ENCODE measurements at regions not wholly inside any gene's neighbourhood (a gene's known extent, or its start where the extent isn't known, plus 50 kb on each side); places are given as distances from the start of the nearest gene placed in this dataset.

- TF ChIP-seq, protein P1, sequence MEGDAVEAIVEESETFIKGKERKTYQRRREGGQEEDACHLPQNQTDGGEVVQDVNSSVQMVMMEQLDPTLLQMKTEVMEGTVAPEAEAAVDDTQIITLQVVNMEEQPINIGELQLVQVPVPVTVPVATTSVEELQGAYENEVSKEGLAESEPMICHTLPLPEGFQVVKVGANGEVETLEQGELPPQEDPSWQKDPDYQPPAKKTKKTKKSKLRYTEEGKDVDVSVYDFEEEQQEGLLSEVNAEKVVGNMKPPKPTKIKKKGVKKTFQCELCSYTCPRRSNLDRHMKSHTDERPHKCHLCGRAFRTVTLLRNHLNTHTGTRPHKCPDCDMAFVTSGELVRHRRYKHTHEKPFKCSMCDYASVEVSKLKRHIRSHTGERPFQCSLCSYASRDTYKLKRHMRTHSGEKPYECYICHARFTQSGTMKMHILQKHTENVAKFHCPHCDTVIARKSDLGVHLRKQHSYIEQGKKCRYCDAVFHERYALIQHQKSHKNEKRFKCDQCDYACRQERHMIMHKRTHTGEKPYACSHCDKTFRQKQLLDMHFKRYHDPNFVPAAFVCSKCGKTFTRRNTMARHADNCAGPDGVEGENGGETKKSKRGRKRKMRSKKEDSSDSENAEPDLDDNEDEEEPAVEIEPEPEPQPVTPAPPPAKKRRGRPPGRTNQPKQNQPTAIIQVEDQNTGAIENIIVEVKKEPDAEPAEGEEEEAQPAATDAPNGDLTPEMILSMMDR (IDR thresholded peaks at IDR 0.05 in 4 of 5, conservative IDR thresholded peaks at IDR 0.05 in 1 of 5): no peak
- no peak for TF ChIP-seq POLR2A (IDR thresholded peaks at IDR 0.05)
Observed at GRCh38 chr7:116139007-116139406, 71.3 kb upstream of the TES start.
